ENCODE measurements at regions not wholly inside any gene's neighbourhood (a gene's known extent, or its start where the extent isn't known, plus 50 kb on each side); places are given as distances from the start of the nearest gene placed in this dataset.

- H3K27me3 ChIP-seq = no peaks in the 10 kb centered on the region
- TF ChIP-seq POLR2A (IDR thresholded peaks at IDR 0.05) (no peak), EP300 (IDR thresholded peaks at IDR 0.05; ENCODE audit: low read depth) (no peak)
- DNase-seq = no peak
- intact Hi-C loops (cut with DNase I; ENCODE audit: low total_unique reads) = no loop called here
- in situ Hi-C loops (cut with MboI; ENCODE audit: low pct_ligation_motif_present in 1 of 4, low pct_unique_long_range_greater_than_20kb in 1 of 4, low sequenced_read_pairs in 3 of 4) = no loop called here
- no peaks in the 10 kb centered on the region for H3K36me3 ChIP-seq
- no peak overlapping the region for H3K27ac ChIP-seq
- H3K4me3 ChIP-seq = no peak overlapping the region
- H3K9me3 ChIP-seq = no peaks in the 10 kb centered on the region
- no peaks in the 10 kb centered on the region for H3K4me1 ChIP-seq
- WGBS, 2 donors (ENCODE audit: low coverage in 1 of 2) = 75 to 86% methylated on average over 2 of the region's 2 CpGs
These were observed 771.6 kb downstream of the RPS29 start for GRCh38 chr14:48814562-48814961.

- TF ChIP-seq CTCF (IDR thresholded peaks at IDR 0.05) (no peak), POLR2AphosphoS5 (IDR thresholded peaks at IDR 0.05) (no peak), EP300 (IDR thresholded peaks at IDR 0.05; ENCODE audit: low read depth) (no peak), POLR2A (IDR thresholded peaks at IDR 0.05) (no peak)
- WGBS, 2 donors (ENCODE audit: low coverage in 1 of 2) = 36 to 61% methylated on average over 4 to 14 of the region's 14 CpGs
- DNase-seq = no peak
These were observed 780.9 kb downstream of the RPS29 start for GRCh38 chr14:48805315-48805714.

DNA sequence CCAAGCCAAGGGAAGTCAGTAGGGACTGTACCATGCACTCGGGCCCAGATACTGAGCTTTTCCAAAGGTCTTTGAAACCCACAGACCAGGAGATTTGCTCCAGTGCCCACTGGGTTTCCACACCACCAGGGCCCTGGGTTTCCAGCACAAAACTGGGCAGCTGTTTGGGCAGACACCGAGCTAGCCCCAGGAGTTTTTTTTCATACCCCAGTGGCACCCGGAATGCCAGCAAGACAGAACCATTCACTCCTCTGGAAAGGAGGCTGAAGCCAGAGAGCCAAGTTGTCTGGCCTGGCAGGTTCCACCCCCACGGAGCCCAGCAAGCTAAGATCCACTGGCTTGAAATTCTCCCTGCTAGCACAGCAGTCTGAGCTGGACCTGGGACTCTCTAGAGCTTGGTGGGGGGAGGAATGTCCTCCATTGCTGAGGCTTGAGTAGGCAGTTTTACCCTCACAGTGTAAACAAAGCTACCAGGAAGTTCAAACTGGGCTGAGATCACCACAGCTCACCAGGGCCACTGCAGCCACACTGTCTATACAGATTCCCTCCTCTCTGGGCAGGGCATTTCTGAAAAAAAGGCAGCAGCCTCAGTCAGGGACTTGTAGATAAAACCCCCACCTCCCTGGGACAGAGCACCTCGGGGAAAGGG lies 793.7 kb downstream of the RPS29 start:
- H3K4me3 ChIP-seq = no peak overlapping the region
- TF ChIP-seq POLR2A (IDR thresholded peaks at IDR 0.05) (no peak), POLR2AphosphoS5 (IDR thresholded peaks at IDR 0.05) (no peak), EP300 (IDR thresholded peaks at IDR 0.05; ENCODE audit: low read depth) (no peak), CTCF (IDR thresholded peaks at IDR 0.05) (no peak)
- DNase-seq = no peak
- intact Hi-C loops (cut with DNase I; ENCODE audit: low total_unique reads) = no loop called here
- H3K27ac ChIP-seq = no peak overlapping the region
- peaks cover 0 to 3% of the 10 kb centered on the region in 2 donors for H3K9me3 ChIP-seq
- H3K27me3 ChIP-seq = no peaks in the 10 kb centered on the region
- H3K4me1 ChIP-seq = no peaks in the 10 kb centered on the region
- in situ Hi-C loops (cut with MboI; ENCODE audit: low pct_ligation_motif_present in 1 of 4, low pct_unique_long_range_greater_than_20kb in 1 of 4, low sequenced_read_pairs in 3 of 4) = no loop called here
- no peaks in the 10 kb centered on the region for H3K36me3 ChIP-seq
- WGBS, 2 donors (ENCODE audit: low coverage in 1 of 2) = 79% methylated on average over 5 of the region's 5 CpGs; no CpG with 5 or more reads in 1 of the 2 donors

More at GRCh38 chr14:48805315-48805714, 780.9 kb downstream of the RPS29 start:
- no peaks in the 10 kb centered on the region for H3K4me1 ChIP-seq
- H3K9me3 ChIP-seq = peaks cover 0 to 4% of the 10 kb centered on the region in 2 donors
- intact Hi-C loops (cut with DNase I; ENCODE audit: low total_unique reads) (no loop called here), in situ Hi-C loops (cut with MboI; ENCODE audit: low pct_ligation_motif_present in 1 of 4, low pct_unique_long_range_greater_than_20kb in 1 of 4, low sequenced_read_pairs in 3 of 4) (no loop called here)
- no peak overlapping the region for H3K4me3 ChIP-seq
- H3K27me3 ChIP-seq = no peaks in the 10 kb centered on the region
- H3K36me3 ChIP-seq = no peaks in the 10 kb centered on the region
- no peak overlapping the region for H3K27ac ChIP-seq

DNA sequence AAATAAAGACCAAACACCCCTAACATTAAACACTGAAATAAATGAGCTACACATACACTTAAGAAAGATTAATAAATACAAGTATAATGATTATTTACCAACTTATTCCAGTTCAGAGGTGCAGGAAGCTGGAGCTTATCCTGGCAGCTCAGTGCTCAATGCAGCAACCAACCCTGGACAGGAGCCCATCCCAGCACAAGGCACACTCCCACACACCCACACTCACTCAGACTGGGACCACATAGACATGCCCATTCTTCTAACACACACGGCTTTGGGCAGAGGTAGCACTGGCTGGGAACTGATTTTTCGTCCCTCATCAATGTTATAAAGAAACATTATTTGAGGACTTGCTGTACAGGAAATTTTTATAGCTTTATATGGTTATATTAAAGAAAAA lies 797.4 kb downstream of the RPS29 start:
- Histone ChIP-seq H3K4me3 (no peak overlapping the region), H3K4me1 (no peaks in the 10 kb centered on the region), H3K27ac (no peak overlapping the region), H3K36me3 (no peaks in the 10 kb centered on the region), H3K27me3 (no peaks in the 10 kb centered on the region), H3K9me3 (no peaks in the 10 kb centered on the region)
- WGBS, 2 donors (ENCODE audit: low coverage in 1 of 2) = 29 to 48% methylated on average over 2 of the region's 2 CpGs
- TF ChIP-seq POLR2AphosphoS5 (IDR thresholded peaks at IDR 0.05) = no peak
- no peak for TF ChIP-seq EP300 (IDR thresholded peaks at IDR 0.05; ENCODE audit: low read depth)
- no peak for TF ChIP-seq POLR2A (IDR thresholded peaks at IDR 0.05)
- no peak for TF ChIP-seq CTCF (IDR thresholded peaks at IDR 0.05)
- intact Hi-C loops (cut with DNase I; ENCODE audit: low total_unique reads) (no loop called here), in situ Hi-C loops (cut with MboI; ENCODE audit: low pct_ligation_motif_present in 1 of 4, low pct_unique_long_range_greater_than_20kb in 1 of 4, low sequenced_read_pairs in 3 of 4) (no loop called here)
- DNase-seq = no peak

DNA sequence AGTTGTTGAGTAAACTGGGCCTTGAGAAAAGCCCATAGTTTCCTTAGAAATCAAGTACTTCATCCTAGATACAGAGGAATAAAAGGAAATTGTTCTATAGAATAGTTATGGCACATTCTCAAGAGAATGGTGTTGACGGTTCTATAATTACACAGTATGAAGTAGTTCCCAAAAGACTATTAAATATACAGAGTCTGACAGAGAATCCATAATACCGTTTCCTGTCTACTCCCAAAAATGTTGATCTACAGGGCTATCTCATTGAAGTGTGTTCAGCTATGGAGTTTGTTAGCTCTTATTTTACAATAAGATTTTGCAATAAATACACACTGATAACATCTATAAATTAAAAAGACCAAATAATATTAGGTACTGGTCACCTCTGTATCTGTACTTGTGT lies 799.7 kb downstream of the RPS29 start:
- intact Hi-C loops (cut with DNase I; ENCODE audit: low total_unique reads) (no loop called here), in situ Hi-C loops (cut with MboI; ENCODE audit: low pct_ligation_motif_present in 1 of 4, low pct_unique_long_range_greater_than_20kb in 1 of 4, low sequenced_read_pairs in 3 of 4) (no loop called here)
- no peak for TF ChIP-seq POLR2AphosphoS5 (IDR thresholded peaks at IDR 0.05)
- no peak for TF ChIP-seq CTCF (IDR thresholded peaks at IDR 0.05)
- TF ChIP-seq POLR2A (IDR thresholded peaks at IDR 0.05) = no peak
- no peak for TF ChIP-seq EP300 (IDR thresholded peaks at IDR 0.05; ENCODE audit: low read depth)
- Histone ChIP-seq H3K4me3 (no peak overlapping the region), H3K9me3 (no peaks in the 10 kb centered on the region), H3K4me1 (no peaks in the 10 kb centered on the region), H3K27me3 (no peaks in the 10 kb centered on the region), H3K36me3 (no peaks in the 10 kb centered on the region), H3K27ac (no peak overlapping the region)
- no peak for DNase-seq
- 61 to 78% methylated on average over 2 of the region's 2 CpGs for WGBS, 2 donors (ENCODE audit: low coverage in 1 of 2)
